GM18909 (cell line): ENCODE measurements at regions not wholly inside any gene's neighbourhood (a gene's known extent, or its start where the extent isn't known, plus 50 kb on each side); places are given as distances from the start of the nearest gene placed in this dataset.

Source experiments
- ATAC-seq: cut with Tn5 transposase; IDR thresholded peaks from one replicate; pipeline ENCODE4 v1.9.1; 2021; ENCODE audit warnings: mild to moderate bottlenecking; ENCODE audit not compliant: unreplicated experiment, poor library complexity

GRCh38 chr2:19846567-19846966 is 55.2 kb downstream of the TTC32 start:
- no peak for ATAC-seq

GRCh38 chr2:19846030-19846429 is 55.8 kb downstream of the TTC32 start:
- no peak for ATAC-seq

DNA sequence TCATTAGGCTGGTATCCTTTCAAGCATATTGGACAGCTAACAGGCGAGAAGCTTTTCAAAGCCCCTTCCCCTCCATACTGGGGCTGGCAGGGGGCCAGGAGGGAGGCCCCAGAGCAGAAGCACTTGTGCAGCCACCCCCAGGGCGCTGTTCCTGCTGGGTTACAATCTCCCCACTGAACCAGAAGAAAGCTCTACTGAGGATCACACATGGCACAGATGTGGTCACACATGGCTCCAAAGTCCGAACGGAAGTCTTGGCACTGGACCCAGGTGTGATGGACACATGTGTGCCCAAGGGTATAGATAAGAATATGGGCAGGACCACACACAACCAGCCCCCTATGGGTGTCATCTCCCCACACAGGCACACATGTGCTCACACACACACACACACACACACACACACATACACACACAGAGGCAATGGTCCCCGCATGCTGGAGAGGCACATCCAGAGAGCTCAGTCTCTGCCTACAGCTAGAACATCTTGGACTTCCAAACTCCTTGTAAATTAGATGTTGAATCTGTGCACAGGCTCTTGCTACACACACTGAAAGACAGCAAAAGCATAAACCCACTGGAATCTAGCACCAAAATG is 56.4 kb downstream of the TTC32 start:
- ATAC-seq, result no peak

DNA sequence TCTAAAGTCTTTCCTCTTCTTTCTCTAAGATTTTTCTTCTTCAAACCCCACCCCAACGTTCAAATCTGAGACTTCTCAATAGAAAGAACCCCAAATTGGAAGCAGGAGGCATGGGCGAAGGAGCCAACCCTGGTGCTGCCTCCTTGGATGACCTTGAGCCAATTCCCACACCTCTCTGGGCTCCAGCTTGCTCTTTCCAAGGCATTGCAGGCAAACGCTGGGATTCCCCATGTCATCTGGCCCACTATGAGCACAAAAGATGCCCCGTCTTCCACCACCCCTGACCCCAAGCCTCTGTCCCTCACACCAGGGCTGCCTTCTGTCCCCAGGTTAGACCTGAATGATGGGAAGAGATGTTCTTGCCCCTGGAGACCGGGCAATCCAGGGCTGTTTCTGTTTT is 57.0 kb downstream of the TTC32 start:
- ATAC-seq, result no peak

DNA sequence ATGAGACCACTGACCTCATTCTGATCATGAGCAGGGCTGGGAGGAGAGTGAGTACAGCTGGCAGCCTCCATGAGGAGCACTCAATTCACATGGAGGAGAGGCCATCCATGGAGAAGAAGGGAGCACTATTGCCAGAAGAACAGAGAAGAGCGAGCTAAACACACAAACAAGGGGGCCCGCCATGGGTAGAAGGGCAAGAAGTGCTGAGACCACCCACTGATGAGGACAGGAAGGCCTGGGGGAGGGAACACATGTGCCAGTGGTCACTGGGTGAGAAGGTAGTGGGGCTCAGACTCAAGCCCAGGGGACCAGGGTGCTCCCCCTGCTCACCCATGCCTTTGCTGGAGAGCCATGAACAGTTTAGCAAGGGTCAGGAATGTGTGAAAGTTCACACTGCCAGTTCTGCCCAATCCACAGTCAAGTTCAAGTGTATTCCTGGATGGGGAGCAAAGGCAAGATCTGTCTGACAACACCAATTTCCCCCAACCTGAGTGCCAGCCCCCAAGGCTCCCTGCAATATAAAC is 57.7 kb downstream of the TTC32 start:
- no peak for ATAC-seq

DNA sequence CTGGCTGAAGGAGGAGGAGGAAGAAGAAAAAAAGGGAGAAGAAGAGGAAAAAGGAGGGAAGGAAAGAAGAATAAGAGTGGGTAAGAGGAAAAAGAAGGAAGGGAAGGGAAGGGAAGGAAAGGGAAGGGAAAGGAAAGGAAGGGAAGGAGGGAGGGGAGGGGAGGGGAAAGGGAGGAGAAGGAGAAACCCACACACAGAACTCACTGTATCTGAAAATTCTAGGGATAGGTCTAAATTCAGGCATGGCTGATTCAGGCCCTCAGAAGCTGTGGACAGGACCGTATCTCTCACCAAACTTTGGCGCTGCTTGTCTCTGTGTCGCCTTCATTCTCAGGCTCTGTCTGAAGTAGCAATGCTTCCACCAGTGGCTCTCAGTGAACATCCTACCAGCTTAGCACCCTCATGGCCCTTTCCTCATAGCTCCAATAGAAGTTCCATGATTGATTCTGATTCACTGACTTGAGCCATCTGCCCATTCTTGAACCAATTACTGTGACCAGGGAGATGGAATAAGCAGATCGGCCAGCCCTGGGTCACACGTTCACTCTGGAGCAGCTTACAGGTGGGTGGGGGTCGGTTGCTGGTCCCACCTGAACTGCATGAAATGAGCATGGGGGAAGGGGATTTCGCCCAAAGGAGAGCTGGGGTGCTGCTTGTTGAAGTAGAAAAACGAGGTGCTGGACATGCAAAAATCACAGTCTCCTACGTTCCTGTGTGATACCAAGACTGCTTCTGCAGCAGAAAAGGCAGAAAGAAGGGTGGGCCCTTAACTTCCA is 59.7 kb downstream of the TTC32 start:
- ATAC-seq, result no peak

DNA sequence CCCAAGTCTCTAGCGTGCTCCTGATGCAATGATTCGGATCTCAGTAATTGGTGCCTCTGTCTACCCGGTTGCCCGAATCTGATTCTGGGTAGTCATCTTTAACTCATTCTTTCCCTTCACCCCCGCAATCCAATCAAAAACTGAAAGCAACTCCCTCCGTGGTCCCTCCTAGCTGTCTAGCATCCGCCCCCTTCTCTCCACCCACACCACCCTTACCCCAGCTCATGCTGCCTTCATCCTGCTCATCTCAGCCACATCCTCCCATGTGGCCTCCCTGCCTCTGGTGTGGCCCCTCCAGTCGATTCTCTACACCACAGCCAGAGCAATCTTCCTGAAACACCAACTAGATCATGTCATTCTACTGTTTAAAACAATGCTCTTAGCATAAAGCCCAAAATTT is 62.3 kb downstream of the TTC32 start:
- no peak for ATAC-seq

DNA sequence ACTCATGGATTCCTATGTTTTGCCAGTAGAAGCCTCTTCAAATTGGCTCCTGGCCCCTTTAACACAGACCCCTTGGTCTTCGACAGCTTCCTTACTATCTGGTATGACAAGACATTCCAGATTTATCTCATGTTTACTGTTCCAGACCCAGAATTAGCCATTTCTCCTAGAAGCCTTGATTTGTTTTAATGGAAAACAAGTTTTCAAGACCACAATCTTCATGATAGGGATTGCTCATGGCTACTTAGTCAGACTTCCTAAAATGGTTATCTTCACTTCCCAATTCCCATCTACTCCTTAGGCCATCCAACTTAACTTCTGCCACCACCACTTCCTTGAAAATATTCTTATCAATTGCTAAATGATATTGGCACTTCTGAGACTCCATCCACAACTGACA is 63.2 kb downstream of the TTC32 start:
- ATAC-seq, result no peak

DNA sequence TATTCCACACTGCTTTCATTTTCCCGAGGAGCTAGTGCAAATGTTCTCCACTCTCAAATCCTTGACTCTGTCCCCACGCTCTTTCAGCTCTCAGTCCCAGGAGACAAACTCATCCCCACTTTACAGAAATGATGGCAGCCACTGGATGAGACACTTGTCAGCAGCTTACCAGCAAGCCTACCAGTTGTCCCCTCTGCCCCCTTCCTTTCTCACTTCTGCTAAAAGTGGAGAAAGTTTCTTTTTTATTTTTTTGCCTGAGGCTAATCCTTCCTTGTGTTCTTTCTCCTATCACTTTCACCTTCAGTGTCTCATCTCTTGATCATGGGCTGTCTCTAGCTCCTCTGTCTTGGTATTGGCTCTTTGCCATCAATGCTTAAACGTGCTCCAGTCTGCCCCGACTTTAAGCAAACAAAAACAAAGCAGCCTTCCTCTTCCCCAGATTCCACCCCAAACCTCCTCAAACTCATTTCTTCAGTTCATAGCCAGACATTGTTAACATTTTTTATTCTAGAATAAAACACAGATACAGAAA is 64.5 kb downstream of the TTC32 start:
- no peak for ATAC-seq

DNA sequence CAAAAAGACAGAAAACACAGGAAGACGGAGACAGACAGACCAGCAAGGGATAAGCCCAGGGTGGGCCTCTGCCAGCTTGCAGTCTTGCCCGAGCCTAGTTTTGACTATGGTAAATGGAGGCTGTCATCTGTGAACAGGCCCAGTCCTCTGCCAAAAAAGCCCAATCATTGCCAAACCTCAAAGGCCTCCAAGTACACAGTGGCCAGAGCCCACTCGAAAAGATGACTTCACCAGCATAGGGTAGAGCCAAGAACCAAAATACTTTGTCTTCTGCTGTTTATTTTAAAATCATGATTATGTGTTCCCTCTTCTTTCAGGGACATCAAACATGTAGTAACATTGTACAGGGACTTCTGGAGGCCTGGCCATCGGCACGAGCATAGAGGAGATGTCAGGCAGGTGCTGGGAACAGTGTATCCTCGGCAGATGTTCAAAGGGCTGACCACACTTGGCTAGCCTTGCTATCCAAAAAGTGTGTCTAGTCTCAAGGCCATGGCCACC is 66.0 kb downstream of the TTC32 start:
- no peak for ATAC-seq

GRCh38 chr2:19833978-19834377 is 67.8 kb downstream of the TTC32 start:
- ATAC-seq, result no peak

GRCh38 chr2:19829672-19830071 is 72.1 kb downstream of the TTC32 start:
- ATAC-seq, result no peak

GRCh38 chr2:19826874-19827273 is 74.9 kb downstream of the TTC32 start:
- ATAC-seq, result no peak

DNA sequence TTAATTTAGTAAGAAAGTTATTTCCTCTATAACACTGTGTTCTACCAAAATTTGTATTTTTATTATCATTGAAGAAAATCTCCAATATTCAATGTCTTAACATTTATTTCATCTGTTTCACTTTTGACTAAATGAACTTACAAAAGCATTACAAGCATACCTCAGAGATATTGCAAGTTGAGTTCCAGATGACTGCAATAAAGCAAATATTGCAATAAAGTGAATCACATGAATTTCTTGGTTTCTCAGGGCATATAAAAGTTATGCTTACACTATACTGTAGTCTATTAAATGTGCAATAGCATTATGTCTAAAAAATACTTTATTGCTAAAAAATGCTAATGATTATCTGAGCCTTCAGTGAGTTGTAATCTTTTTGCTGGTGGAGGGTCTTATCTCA is 78.3 kb downstream of the TTC32 start:
- ATAC-seq, result no peak

GRCh38 chr2:19819097-19820065 is 82.4 kb downstream of the TTC32 start:
- ATAC-seq, result no peak

GRCh38 chr2:19818543-19818942 is 83.2 kb downstream of the TTC32 start:
- no peak for ATAC-seq

DNA sequence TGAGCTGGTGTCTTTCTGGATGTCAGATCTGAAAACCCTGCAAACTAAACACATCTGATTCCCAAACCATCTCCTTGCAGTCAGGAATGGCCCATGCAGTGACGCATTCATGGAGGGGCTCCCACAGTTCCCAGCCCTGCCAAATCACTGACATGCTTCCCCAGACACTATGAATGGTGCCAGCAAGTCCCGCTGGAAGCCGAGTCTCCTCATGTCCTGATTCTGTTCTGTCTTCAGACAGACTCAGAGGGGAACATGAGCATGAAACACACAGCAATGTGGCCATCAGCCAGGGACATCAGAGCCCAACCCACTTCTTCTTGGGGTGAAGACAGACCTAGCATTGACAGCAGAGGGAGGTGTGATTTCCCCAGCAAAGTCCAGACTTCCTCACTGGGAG is 83.7 kb downstream of the TTC32 start:
- ATAC-seq, result no peak

DNA sequence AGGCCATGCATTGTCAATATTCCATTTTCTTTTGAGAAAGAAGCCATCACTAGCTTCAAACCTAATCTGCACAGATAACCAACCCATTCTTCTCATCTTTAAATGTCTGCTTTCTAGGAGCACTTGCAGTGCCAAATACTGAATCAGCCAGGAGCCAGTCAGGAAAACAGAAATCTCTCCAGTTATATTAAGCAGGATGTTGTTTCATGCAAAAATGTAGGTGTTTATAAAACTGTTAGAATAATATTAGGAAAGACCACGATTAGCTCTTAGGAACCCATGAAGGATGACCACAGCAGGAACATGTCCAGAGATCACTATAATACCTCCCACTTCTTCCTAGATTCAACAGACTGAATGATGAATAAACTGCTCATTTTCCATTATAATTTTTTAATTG is 86.0 kb downstream of the TTC32 start:
- ATAC-seq, result no peak

DNA sequence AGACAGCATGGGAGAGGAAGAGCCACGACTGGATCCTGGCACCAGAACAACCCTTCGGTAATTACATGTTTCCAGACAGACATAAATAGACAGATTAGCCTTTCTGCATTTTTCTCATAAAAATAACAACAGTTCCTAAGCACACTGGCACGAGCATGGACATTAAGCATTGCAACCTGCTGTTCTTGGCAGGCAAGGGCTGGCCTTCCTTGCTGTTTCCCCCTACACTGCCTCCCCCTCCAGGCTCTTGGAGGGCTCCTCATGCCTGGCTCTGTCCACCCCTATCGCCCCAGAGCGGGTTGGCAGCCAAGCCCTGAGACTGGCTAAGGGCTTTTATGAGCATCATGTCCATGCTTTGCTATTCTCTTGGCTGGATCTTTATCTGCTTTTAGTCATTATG is 89.6 kb downstream of the TTC32 start:
- ATAC-seq, result no peak

DNA sequence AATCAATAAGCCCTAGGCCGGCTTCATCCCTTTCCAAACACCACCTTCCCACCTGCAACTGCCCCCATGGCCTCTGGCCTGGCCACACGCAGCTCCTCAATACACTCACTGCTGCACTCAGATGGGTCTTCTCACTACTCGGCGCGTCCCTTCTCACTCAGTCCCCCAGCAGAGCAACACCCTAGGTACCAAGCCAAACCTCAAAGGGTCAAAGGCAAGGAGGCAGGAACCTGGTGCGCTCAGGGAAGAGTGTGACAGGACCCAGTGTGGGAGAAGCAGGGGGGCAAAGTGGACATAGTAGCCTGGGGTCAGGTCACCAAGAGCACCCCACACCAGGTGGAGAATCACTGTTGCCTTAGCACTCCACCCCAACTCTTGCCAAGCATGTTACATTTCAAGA is 90.6 kb downstream of the TTC32 start:
- no peak for ATAC-seq
